HG02870 (cell line): ENCODE measurements at regions not wholly inside any gene's neighbourhood (a gene's known extent, or its start where the extent isn't known, plus 50 kb on each side); places are given as distances from the start of the nearest gene placed in this dataset.

Experiments used
- ATAC-seq: cut with Tn5 transposase; IDR thresholded peaks from one replicate; pipeline ENCODE4 v1.9.1; 2021; ENCODE audit warnings: mild to moderate bottlenecking, moderate library complexity; ENCODE audit not compliant: unreplicated experiment

- no peak for ATAC-seq
Observed at GRCh38 chr13:99617474-99618255, 116.4 kb downstream of the TM9SF2 start.

DNA sequence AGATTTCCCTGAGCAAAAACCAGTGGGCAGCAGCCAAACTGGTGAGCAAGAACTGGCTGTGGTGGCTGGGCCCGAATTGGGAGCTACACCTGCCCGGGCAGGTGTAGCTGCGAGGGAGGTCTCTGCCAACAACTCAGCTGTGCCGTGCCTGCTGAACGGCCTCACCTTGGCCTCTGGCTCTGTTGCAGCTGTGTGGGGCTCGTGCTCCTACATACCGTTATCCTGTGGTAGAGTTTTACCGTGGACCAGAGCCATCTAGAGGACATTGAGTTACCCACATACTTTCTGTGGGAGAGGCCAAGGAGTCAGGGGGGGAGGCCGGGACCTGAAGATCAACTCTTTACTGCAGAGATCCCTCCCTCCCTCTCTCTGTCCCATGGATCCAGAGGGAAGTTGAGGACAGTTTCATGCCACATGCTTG is 113.2 kb downstream of the TM9SF2 start:
- ATAC-seq, result peak; percentile 86
